H9 (cell line): ENCODE measurements at regions not wholly inside any gene's neighbourhood (a gene's known extent, or its start where the extent isn't known, plus 50 kb on each side); places are given as distances from the start of the nearest gene placed in this dataset.
"Not testable (repeated sequence)": the region's sequence is repeated elsewhere in the genome, so short reads cannot be mapped to it uniquely, and the experiment has no call there.

ENCODE experiments used
- DNase-seq: peaks from one replicate; pipeline ENCODE4 v3.0.0-alpha.2; 2017
- H2AFZ ChIP-seq: one replicate; pipeline ENCODE4 v1.6.1; 2013; ENCODE audit warnings: mild to moderate bottlenecking, low read length, control low read depth, moderate library complexity
- H2AK5ac ChIP-seq: 2 replicates; pipeline ENCODE4 v1.6.1; 2013; ENCODE audit warnings: low read length, control low read depth, mixed read lengths; ENCODE audit not compliant: insufficient read length
- H2BK120ac ChIP-seq: one replicate; pipeline ENCODE4 v1.6.1; 2013; ENCODE audit warnings: low read depth, mild to moderate bottlenecking, low read length, control low read depth, inconsistent platforms; ENCODE audit not compliant: poor library complexity, severe bottlenecking
- H2BK12ac ChIP-seq: 2 replicates; pipeline ENCODE4 v1.6.1; 2013; ENCODE audit warnings: low read length, control low read depth, mixed read lengths, low read depth; ENCODE audit not compliant: insufficient read length
- H2BK15ac ChIP-seq: 2 replicates; pipeline ENCODE4 v1.6.1; 2013; ENCODE audit warnings: low read depth, low read length, control low read depth
- H2BK20ac ChIP-seq: one replicate; pipeline ENCODE4 v1.6.1; 2013; ENCODE audit warnings: low read depth, mild to moderate bottlenecking, low read length, control low read depth, inconsistent platforms; ENCODE audit not compliant: poor library complexity, severe bottlenecking
- H2BK5ac ChIP-seq: 2 replicates; pipeline ENCODE4 v1.6.1; 2013; ENCODE audit warnings: low read length, control low read depth, mixed read lengths; ENCODE audit not compliant: insufficient read length
- H3K14ac ChIP-seq: 2 replicates; pipeline ENCODE4 v1.6.1; 2013; ENCODE audit warnings: low read length, control low read depth; ENCODE audit not compliant: insufficient read depth
- H3K18ac ChIP-seq: 2 replicates; pipeline ENCODE4 v1.6.1; 2013; ENCODE audit warnings: low read depth, mild to moderate bottlenecking, mixed read lengths, low read length, control low read depth; ENCODE audit not compliant: insufficient read length
- H3K23ac ChIP-seq: 2 replicates; pipeline ENCODE4 v1.6.1; 2013; ENCODE audit warnings: low read length, control low read depth, mixed read lengths, low read depth; ENCODE audit not compliant: insufficient read length
- H3K23me2 ChIP-seq: 2 replicates; pipeline ENCODE4 v1.6.1; 2013; ENCODE audit warnings: low read depth, mild to moderate bottlenecking, mixed read lengths, low read length, control low read depth; ENCODE audit not compliant: insufficient read length, poor library complexity, severe bottlenecking
- H3K27ac ChIP-seq: 2 replicates; pipeline ENCODE4 v1.5.1; 2013; ENCODE audit warnings: low read length, control low read depth, mixed read lengths, low read depth; ENCODE audit not compliant: insufficient read length
- H3K27me3 ChIP-seq: 2 replicates; pipeline ENCODE4 v1.6.1; 2013; ENCODE audit warnings: low read length, control low read depth, inconsistent platforms; ENCODE audit not compliant: insufficient read depth
- H3K4ac ChIP-seq: 2 replicates; pipeline ENCODE4 v1.6.1; 2013; ENCODE audit warnings: low read depth, mild to moderate bottlenecking, control low read depth, inconsistent platforms, low read length, moderate library complexity
- H3K4me1 ChIP-seq: 2 replicates; pipeline ENCODE4 v1.6.1; 2013; ENCODE audit warnings: low read length, control low read depth, inconsistent platforms; ENCODE audit not compliant: insufficient read depth
- H3K4me2 ChIP-seq: 2 replicates; pipeline ENCODE4 v1.6.1; 2013; ENCODE audit warnings: low read length, control low read depth, mixed read lengths; ENCODE audit not compliant: insufficient read length, insufficient read depth
- H3K56ac ChIP-seq: 2 replicates; pipeline ENCODE4 v1.6.1; 2013; ENCODE audit warnings: low read depth, mild to moderate bottlenecking, mixed read lengths, low read length, control low read depth; ENCODE audit not compliant: insufficient read length
- H3K79me1 ChIP-seq: 2 replicates; pipeline ENCODE4 v1.6.1; 2013; ENCODE audit warnings: low read depth, mild to moderate bottlenecking, moderate library complexity, low read length, control low read depth, inconsistent platforms; ENCODE audit not compliant: insufficient read depth, poor library complexity, severe bottlenecking
- H3K79me2 ChIP-seq: 2 replicates; pipeline ENCODE4 v1.6.1; 2013; ENCODE audit warnings: low read length, control low read depth, inconsistent platforms; ENCODE audit not compliant: insufficient read depth
- H3K9ac ChIP-seq: 2 replicates; pipeline ENCODE4 v1.6.1; 2013; ENCODE audit warnings: low read length, control low read depth, mixed read lengths; ENCODE audit not compliant: insufficient read length; ENCODE audit errors: extremely low read depth
- H3K9me3 ChIP-seq: one replicate; pipeline ENCODE4 v1.6.1; 2013; ENCODE audit warnings: low read depth, low read length, inconsistent platforms; ENCODE audit not compliant: control insufficient read depth
- H3T11ph ChIP-seq: one replicate; pipeline ENCODE4 v1.6.1; 2013; ENCODE audit warnings: mild to moderate bottlenecking, low read length, control low read depth, inconsistent platforms
- H4K20me1 ChIP-seq: one replicate; pipeline ENCODE4 v1.6.1; 2013; ENCODE audit not compliant: control insufficient read depth, insufficient read length, insufficient read depth
- H4K5ac ChIP-seq: 2 replicates; pipeline ENCODE4 v1.6.1; 2013; ENCODE audit warnings: low read depth, mild to moderate bottlenecking, mixed read lengths, low read length, control low read depth; ENCODE audit not compliant: insufficient read length
- H4K8ac ChIP-seq: replicated peaks from 2 replicates; pipeline ENCODE4 v1.6.1; 2013; ENCODE audit warnings: low read length, control low read depth, mixed read lengths, low read depth; ENCODE audit not compliant: insufficient read length
- H4K91ac ChIP-seq: 2 replicates; pipeline ENCODE4 v1.6.1; 2013; ENCODE audit warnings: low read depth, mild to moderate bottlenecking, moderate library complexity, mixed read lengths, low read length, control low read depth; ENCODE audit not compliant: insufficient read length
- H3K27ac Mint-ChIP-seq, 3 experiments: 2 replicates in 2 of 3; 3 replicates in 1 of 3; pipeline ENCODE4 v1.8.0; 2020 to 2021; ENCODE audit warnings: mixed read lengths in 3 of 3, mild to moderate bottlenecking in 1 of 3, moderate library complexity in 1 of 3
- H3K27me3 Mint-ChIP-seq: 2 replicates; pipeline ENCODE4 v1.8.0; 2021; ENCODE audit warnings: low read depth, mild to moderate bottlenecking, moderate library complexity, mixed read lengths
- H3K36me3 Mint-ChIP-seq, 3 experiments: 2 replicates in 2 of 3; 3 replicates in 1 of 3; pipeline ENCODE4 v1.8.0; 2020 to 2021; ENCODE audit warnings: low read depth in 3 of 3, mixed read lengths in 3 of 3; ENCODE audit not compliant: insufficient read depth in 1 of 3
- H3K4me1 Mint-ChIP-seq, 2 experiments: 2 replicates each; pipeline ENCODE4 v1.8.0; 2020; ENCODE audit warnings: mixed read lengths in 2 of 2
- H3K4me3 Mint-ChIP-seq, 2 experiments: 2 replicates in 1 of 2; 3 replicates in 1 of 2; pipeline ENCODE4 v1.8.0; 2020 to 2021; ENCODE audit warnings: mild to moderate bottlenecking in 2 of 2, mixed read lengths in 2 of 2, moderate library complexity in 1 of 2
- H3K9me3 Mint-ChIP-seq, 2 experiments: 2 replicates in 1 of 2; 3 replicates in 1 of 2; pipeline ENCODE4 v1.8.0; 2020; ENCODE audit warnings: mild to moderate bottlenecking in 2 of 2, mixed read lengths in 2 of 2, moderate library complexity in 1 of 2
- WGBS: extraction: QIAGEN DNeasy Blood & Tissue Kit; methylation state at CpG from one replicate; pipeline ENCODE4 v1.1.7; 2013; ENCODE audit warnings: missing lambda C conversion rate, low lambda C conversion rate, mixed read lengths; ENCODE audit not compliant: insufficient read length; ENCODE audit errors: extremely low coverage; 5-methylcytosine and 5-hydroxymethylcytosine counted together
- TF ChIP-seq, protein P1 (sequence below): fragments of 200-600 bp; sonication (generic); conservative IDR thresholded peaks from 3 replicates; pipeline ENCODE4 v1.8.0; 2021; ENCODE audit warnings: antibody characterized with exemption, mild to moderate bottlenecking

GRCh38 chr2:56055405-56055804 is 128.4 kb upstream of the CCDC85A start:
- H4K5ac ChIP-seq = no peak overlapping the region
- H3K14ac ChIP-seq = no peak overlapping the region
- H2AFZ ChIP-seq = no peak overlapping the region
- H2BK15ac ChIP-seq = no peak overlapping the region
- no peak overlapping the region for H3K4ac ChIP-seq
- no peak overlapping the region for H3K23ac ChIP-seq
- no peaks in the 10 kb centered on the region for H3K23me2 ChIP-seq
- no peaks in the 10 kb centered on the region for H4K20me1 ChIP-seq
- H3K18ac ChIP-seq = no peak overlapping the region
- TF ChIP-seq, protein P1, sequence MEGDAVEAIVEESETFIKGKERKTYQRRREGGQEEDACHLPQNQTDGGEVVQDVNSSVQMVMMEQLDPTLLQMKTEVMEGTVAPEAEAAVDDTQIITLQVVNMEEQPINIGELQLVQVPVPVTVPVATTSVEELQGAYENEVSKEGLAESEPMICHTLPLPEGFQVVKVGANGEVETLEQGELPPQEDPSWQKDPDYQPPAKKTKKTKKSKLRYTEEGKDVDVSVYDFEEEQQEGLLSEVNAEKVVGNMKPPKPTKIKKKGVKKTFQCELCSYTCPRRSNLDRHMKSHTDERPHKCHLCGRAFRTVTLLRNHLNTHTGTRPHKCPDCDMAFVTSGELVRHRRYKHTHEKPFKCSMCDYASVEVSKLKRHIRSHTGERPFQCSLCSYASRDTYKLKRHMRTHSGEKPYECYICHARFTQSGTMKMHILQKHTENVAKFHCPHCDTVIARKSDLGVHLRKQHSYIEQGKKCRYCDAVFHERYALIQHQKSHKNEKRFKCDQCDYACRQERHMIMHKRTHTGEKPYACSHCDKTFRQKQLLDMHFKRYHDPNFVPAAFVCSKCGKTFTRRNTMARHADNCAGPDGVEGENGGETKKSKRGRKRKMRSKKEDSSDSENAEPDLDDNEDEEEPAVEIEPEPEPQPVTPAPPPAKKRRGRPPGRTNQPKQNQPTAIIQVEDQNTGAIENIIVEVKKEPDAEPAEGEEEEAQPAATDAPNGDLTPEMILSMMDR = no peak
- H3K36me3 Mint-ChIP-seq = 0 out of 7 replicates have a peak, but pooled peaks cover 0 to 2% (median 2%) of the 10 kb centered on the region in 3 experiments
- H3K4me2 ChIP-seq = no peak overlapping the region
- H3K9ac ChIP-seq = no peak overlapping the region
- H3T11ph ChIP-seq = no peak overlapping the region
- no peak overlapping the region for H2BK5ac ChIP-seq
- H2BK20ac ChIP-seq = no peak overlapping the region
- no peak overlapping the region for H3K27ac Mint-ChIP-seq
- no peaks in the 10 kb centered on the region for H3K79me2 ChIP-seq
- H3K27me3 ChIP-seq = no peaks in the 10 kb centered on the region
- H3K4me3 Mint-ChIP-seq = no peak overlapping the region
- no peak overlapping the region for H3K27ac ChIP-seq
- no peaks in the 10 kb centered on the region for H3K9me3 ChIP-seq
- no peak overlapping the region for H4K91ac ChIP-seq
- no peak overlapping the region for H3K56ac ChIP-seq
- H2AK5ac ChIP-seq = no peak overlapping the region
- DNase-seq = no peak
- H2BK120ac ChIP-seq = no peak overlapping the region
- H3K79me1 ChIP-seq = no peaks in the 10 kb centered on the region
- H3K4me1 Mint-ChIP-seq = no peaks in the 10 kb centered on the region
- peaks cover 1% of the 10 kb centered on the region; the same call in 1 of the 2 replicates for H3K27me3 Mint-ChIP-seq
- no peak overlapping the region for H4K8ac ChIP-seq
- H3K4me1 ChIP-seq = no peaks in the 10 kb centered on the region
- H3K9me3 Mint-ChIP-seq = peaks cover 9 to 18% of the 10 kb centered on the region in 2 experiments; a peak in 4 of 5 replicates
- no peak overlapping the region for H2BK12ac ChIP-seq

DNA sequence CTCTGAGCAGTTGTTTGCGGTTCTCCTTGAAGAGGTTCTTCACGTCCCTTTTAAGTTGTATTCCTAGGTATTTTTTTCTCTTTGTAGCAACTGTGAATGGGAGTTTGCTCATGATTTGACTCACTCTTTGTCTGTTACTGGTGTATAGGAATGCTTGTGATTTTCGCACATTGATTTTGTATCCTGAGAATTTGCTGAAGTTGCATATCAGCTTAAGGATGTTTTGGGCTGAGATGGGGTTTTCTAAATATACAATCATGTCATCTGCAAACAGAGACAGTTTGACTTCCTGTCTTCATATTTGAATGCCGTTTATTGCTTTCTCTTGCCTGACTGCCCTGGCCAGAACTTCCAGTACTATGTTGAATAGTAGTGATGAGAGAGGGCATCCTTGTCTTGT is 122.5 kb upstream of the CCDC85A start:
- not testable (repeated sequence) for H3K23me2 ChIP-seq, H3K79me2 ChIP-seq, H3K56ac ChIP-seq, H4K8ac ChIP-seq, H3K4ac ChIP-seq, H2BK5ac ChIP-seq, H2BK20ac ChIP-seq, H3K14ac ChIP-seq, H3K4me3 Mint-ChIP-seq, H2BK120ac ChIP-seq, H3K27me3 ChIP-seq, H3K4me2 ChIP-seq, H3K79me1 ChIP-seq, H3K18ac ChIP-seq, H3K4me1 ChIP-seq, H4K20me1 ChIP-seq, H2BK15ac ChIP-seq, H2AFZ ChIP-seq, DNase-seq, H3K9ac ChIP-seq, H2AK5ac ChIP-seq, H2BK12ac ChIP-seq, H3K36me3 Mint-ChIP-seq, H3K27me3 Mint-ChIP-seq, H3T11ph ChIP-seq, H3K27ac ChIP-seq, H3K9me3 ChIP-seq, H3K4me1 Mint-ChIP-seq, H3K23ac ChIP-seq, H4K91ac ChIP-seq, H3K27ac Mint-ChIP-seq, H4K5ac ChIP-seq
- WGBS = no CpG with 5 or more reads among the region's 4 CpGs
- H3K9me3 Mint-ChIP-seq = peaks cover 22 to 42% of the 10 kb centered on the region in 2 experiments; a peak in 4 of 5 replicates
